ENCODE measurements at regions not wholly inside any gene's neighbourhood (a gene's known extent, or its start where the extent isn't known, plus 50 kb on each side); places are given as distances from the start of the nearest gene placed in this dataset.
"Not testable (repeated sequence)": the region's sequence is repeated elsewhere in the genome, so short reads cannot be mapped to it uniquely, and the experiment has no call there.

- no peak for DNase-seq
Measured at GRCh38 chr6:27770724-27771123, 141.5 kb downstream of the OR2B2 start.

- DNase-seq = no peak
Measured at GRCh38 chr6:27768556-27768955, 143.6 kb downstream of the OR2B2 start.

GRCh38 chr6:27767851-27768250 lies 144.3 kb downstream of the OR2B2 start:
- DNase-seq = no peak

- no peak for DNase-seq
Measured at GRCh38 chr6:27766405-27766804, 145.8 kb downstream of the OR2B2 start.

- DNase-seq = no peak
Measured at GRCh38 chr6:27765028-27765590, 147.1 kb downstream of the OR2B2 start.

GRCh38 chr6:27761391-27761790 lies 150.8 kb downstream of the OR2B2 start:
- DNase-seq = no peak

GRCh38 chr6:27760464-27760863 lies 151.7 kb downstream of the OR2B2 start:
- no peak for DNase-seq

GRCh38 chr6:27759930-27760329 lies 152.3 kb downstream of the OR2B2 start:
- DNase-seq = no peak

- no peak for DNase-seq
Measured at GRCh38 chr6:27758491-27758890, 153.7 kb downstream of the OR2B2 start.

GRCh38 chr6:27757307-27757706 lies 154.9 kb downstream of the OR2B2 start:
- DNase-seq = no peak

GRCh38 chr6:27755768-27756167 lies 156.4 kb downstream of the OR2B2 start:
- DNase-seq = no peak

GRCh38 chr6:27754408-27754782 lies 157.8 kb downstream of the OR2B2 start:
- DNase-seq = no peak

- DNase-seq = peak; percentile 1
Measured at GRCh38 chr6:27753668-27754407, 158.4 kb downstream of the OR2B2 start.

GRCh38 chr6:27752038-27752885 lies 159.9 kb downstream of the OR2B2 start:
- peak; percentile 82 for DNase-seq

- no peak for DNase-seq
Measured at GRCh38 chr6:27748661-27749060, 163.5 kb downstream of the OR2B2 start.

- DNase-seq = no peak
Measured at GRCh38 chr6:27747637-27748036, 164.6 kb downstream of the OR2B2 start.

- not testable (repeated sequence) for DNase-seq
Measured at GRCh38 chr6:27746860-27747259, 165.3 kb downstream of the OR2B2 start.

- no peak for DNase-seq
Measured at GRCh38 chr6:27743787-27744186, 168.4 kb downstream of the OR2B2 start.

GRCh38 chr6:27742833-27743573 lies 169.2 kb downstream of the OR2B2 start:
- DNase-seq = no peak

- DNase-seq = not testable (repeated sequence)
Measured at GRCh38 chr6:27739902-27740301, 172.3 kb downstream of the OR2B2 start.

- no peak for DNase-seq
Measured at GRCh38 chr6:27736686-27737085, 175.5 kb downstream of the OR2B2 start.

- DNase-seq = no peak
Measured at GRCh38 chr6:27728442-27728841, 183.8 kb downstream of the OR2B2 start.

GRCh38 chr6:27726619-27727023 lies 185.6 kb downstream of the OR2B2 start:
- DNase-seq = no peak

Data from NCI-H2029 treated with DMSO at 0.1 percent for 48 hours (cell line).